ENCODE measurements at regions not wholly inside any gene's neighbourhood (a gene's known extent, or its start where the extent isn't known, plus 50 kb on each side); places are given as distances from the start of the nearest gene placed in this dataset.
"Not testable (repeated sequence)": the region's sequence is repeated elsewhere in the genome, so short reads cannot be mapped to it uniquely, and the experiment has no call there.

- no peak for DNase-seq (ENCODE audit: low read depth, low spot score)
Measured at GRCh38 chr5:60086583-60086982, 193.1 kb upstream of the PDE4D start.

DNA sequence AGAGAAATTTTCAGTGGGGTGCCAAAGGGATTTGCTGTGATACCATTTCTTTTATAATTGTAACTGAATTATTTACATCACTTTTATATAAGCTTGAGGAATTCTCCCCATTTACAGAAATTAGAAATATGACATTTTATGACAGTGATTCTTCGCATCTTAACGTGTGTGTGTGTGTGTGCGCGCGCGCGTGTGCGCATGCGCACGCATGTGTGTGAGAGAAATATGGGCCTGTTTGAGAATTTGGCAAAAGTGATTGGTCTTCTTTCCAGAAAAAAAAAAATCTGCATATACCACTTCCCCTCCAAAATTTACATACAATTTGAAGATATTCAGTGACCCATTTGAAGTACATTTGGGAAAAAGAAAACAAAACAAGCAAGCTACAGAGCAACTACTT, 190.7 kb upstream of the PDE4D start:
- no peak for DNase-seq (ENCODE audit: low read depth, low spot score)

GRCh38 chr5:60077292-60077691, 183.8 kb upstream of the PDE4D start:
- DNase-seq (ENCODE audit: low read depth, low spot score): no peak

GRCh38 chr5:60076746-60077145, 183.2 kb upstream of the PDE4D start:
- DNase-seq (ENCODE audit: low read depth, low spot score): no peak

GRCh38 chr5:60066502-60066901, 173.0 kb upstream of the PDE4D start:
- DNase-seq (ENCODE audit: low read depth, low spot score): no peak

DNA sequence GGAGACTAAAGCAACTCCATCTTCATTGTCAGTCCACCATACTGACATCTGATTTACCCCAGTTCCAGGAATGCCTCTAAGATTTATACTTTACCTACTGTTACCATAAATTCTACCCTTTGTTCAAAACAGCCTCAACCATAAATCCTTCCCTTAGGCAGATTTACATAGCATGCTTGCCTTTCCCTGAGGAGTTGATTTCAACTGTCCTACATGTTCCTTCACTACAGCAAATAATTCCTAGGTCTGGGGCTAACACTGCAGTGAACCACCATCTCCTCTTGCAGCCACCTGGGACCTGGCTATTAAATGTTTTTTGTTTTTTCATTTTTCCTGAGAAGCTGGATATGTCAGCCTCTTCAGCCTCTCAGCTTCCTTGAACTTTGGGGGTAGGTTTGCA, 166.9 kb upstream of the PDE4D start:
- no peak for DNase-seq (ENCODE audit: low read depth, low spot score)

GRCh38 chr5:60056191-60056590, 162.7 kb upstream of the PDE4D start:
- no peak for DNase-seq (ENCODE audit: low read depth, low spot score)

- DNase-seq (ENCODE audit: low read depth, low spot score): no peak
Measured at GRCh38 chr5:60055168-60055567, 161.6 kb upstream of the PDE4D start.

GRCh38 chr5:60041996-60042664, 148.6 kb upstream of the PDE4D start:
- DNase-seq (ENCODE audit: low read depth, low spot score): not testable (repeated sequence)

DNA sequence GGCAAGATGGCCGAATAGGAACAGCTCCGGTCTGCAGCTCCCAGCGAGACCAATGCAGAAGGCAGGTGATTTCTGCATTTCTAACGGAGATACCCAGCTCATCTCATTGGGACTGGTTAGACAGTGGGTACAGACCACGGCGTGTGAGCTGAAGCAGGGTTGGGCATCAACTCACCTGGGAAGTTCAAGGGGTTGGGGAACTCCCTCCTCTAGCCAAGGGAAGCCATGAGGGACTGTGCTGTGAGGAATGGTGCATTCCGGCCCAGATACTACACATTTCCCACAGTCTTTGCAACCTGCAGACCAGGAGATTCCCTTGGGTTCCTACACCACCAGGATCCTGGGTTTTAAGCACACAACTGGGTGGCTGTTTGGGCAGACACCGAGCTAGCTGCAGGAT, 148.0 kb upstream of the PDE4D start:
- DNase-seq (ENCODE audit: low read depth, low spot score): not testable (repeated sequence)

GRCh38 chr5:60036192-60036938, 142.8 kb upstream of the PDE4D start:
- DNase-seq (ENCODE audit: low read depth, low spot score): no peak

DNA sequence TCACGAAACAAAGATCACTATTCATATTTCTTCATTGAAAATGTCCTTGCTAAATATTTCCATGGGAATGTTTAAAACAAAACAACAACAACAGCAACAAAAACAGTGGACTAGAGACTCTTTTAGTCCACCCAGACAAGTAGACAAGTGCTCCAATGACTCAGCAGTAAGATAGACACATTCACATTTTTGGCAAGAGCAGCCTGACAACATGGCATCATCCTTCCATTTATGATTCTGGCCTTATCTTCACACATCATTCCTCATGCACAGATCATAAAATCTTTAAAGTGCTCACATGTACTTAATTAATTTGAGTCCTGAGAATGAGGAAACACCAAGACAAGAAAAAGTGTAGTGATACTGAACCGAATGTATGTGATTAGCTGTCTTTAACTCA, 132.6 kb upstream of the PDE4D start:
- DNase-seq (ENCODE audit: low read depth, low spot score): no peak

DNA sequence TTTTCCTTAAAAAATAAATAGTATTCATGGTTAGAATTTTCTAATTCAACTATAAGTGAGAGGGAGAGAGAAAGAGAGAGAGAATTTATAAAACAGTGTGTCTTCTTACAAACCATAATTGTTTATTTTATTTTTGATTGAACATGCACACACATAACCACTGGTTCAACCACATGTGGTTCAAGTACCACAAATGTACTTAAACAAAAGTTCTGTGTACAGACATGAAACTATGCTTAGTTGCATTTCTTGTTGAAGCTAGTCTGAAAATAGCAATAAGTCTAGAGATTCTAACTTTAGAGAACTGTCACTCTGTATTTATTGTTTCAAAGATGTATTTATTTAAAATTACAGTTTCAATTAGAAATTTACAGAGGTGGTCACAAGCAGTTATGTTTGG, 130.6 kb upstream of the PDE4D start:
- DNase-seq (ENCODE audit: low read depth, low spot score): no peak

DNA sequence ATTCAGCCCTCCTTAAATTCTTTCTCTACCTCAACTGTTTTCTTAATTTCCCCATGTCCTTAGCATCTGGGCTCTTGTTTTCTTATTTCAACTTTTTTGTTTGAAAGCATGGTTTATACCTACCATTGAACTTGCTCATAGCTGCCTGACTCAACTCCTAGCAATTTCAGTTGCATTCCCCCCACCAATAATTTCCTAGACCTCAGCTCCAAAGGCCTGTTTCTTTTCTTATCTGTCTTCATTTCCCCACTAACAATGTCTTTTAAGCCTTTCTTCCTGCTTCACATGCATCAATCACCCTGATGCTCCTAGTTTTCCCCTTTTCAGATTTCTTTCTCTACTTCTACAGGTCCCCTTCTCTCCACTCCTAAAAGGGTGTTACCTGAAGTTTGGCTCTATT, 129.7 kb upstream of the PDE4D start:
- DNase-seq (ENCODE audit: low read depth, low spot score): no peak

- DNase-seq (ENCODE audit: low read depth, low spot score): no peak
Measured at GRCh38 chr5:60020457-60020856, 126.9 kb upstream of the PDE4D start.

GRCh38 chr5:60018960-60019359, 125.4 kb upstream of the PDE4D start:
- not testable (repeated sequence) for DNase-seq (ENCODE audit: low read depth, low spot score)

GRCh38 chr5:60018091-60018490, 124.6 kb upstream of the PDE4D start:
- DNase-seq (ENCODE audit: low read depth, low spot score): no peak

DNA sequence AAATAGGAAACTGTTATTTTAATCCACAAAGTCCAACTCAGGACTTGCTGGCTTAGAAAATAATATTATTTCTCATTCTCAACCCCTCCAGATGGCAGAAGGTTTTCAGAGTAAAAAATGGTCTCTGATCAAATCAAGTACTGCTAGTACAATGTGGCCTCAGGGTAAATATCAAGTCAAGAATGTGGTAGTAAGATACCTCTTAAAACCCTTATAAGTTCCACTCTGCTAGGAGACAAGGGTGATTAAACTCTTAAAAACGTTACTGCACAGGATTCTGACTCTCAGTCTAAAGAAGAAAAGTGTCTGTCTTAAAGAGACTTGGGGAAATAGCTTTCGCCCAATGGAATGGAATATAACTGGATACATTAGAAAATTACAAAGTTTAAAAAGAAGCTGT, 120.8 kb upstream of the PDE4D start:
- no peak for DNase-seq (ENCODE audit: low read depth, low spot score)

GRCh38 chr5:60010853-60011252, 117.3 kb upstream of the PDE4D start:
- no peak for DNase-seq (ENCODE audit: low read depth, low spot score)

- DNase-seq (ENCODE audit: low read depth, low spot score): no peak
Measured at GRCh38 chr5:60010328-60010727, 116.8 kb upstream of the PDE4D start.

GRCh38 chr5:60007729-60008128, 114.2 kb upstream of the PDE4D start:
- DNase-seq (ENCODE audit: low read depth, low spot score): no peak

DNA sequence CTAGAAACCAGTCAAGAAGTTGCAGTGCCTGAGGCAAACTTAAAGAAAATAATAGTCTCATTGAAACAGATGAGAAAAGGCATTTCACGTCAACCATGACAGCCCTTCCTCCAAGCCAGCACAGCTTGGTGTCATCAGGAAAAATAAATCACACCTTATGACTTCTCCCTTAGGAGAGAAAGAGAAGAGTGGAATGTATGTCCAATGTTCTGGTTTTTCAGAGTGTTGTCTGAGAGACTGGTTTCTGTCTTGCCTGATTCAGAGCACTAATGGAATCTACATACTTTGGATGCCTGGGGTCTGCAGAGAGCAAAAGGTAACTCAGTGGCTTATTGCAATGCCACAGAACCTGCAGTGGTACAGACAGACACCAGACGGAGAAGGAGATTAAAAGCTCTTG, 105.5 kb upstream of the PDE4D start:
- no peak for DNase-seq (ENCODE audit: low read depth, low spot score)

- DNase-seq (ENCODE audit: low read depth, low spot score): no peak
Measured at GRCh38 chr5:59992206-59992605, 98.7 kb upstream of the PDE4D start.
